ENCODE measurements at regions not wholly inside any gene's neighbourhood (a gene's known extent, or its start where the extent isn't known, plus 50 kb on each side); places are given as distances from the start of the nearest gene placed in this dataset.

- Histone ChIP-seq H3K27ac (no peak overlapping the region), H3K4me3 (no peak overlapping the region), H3K4me1 (no peaks in the 10 kb centered on the region), H3K36me3 (no peaks in the 10 kb centered on the region), H3K9me3 (no peaks in the 10 kb centered on the region), H3K27me3 (no peaks in the 10 kb centered on the region)
- DNase-seq (no peak), ATAC-seq (no peak)
- TF ChIP-seq CTCF (IDR thresholded peaks at IDR 0.05 in 4 of 5, conservative IDR thresholded peaks at IDR 0.05 in 1 of 5): no peak
- intact Hi-C loops (cut with DNase I; ENCODE audit: low total_unique reads) (no loop called here), in situ Hi-C loops (cut with MboI; ENCODE audit: low sequenced_read_pairs in 4 of 4) (no loop called here)
Observed at GRCh38 chr17:51419476-51419875, 159.1 kb downstream of the UTP18 start.

DNA sequence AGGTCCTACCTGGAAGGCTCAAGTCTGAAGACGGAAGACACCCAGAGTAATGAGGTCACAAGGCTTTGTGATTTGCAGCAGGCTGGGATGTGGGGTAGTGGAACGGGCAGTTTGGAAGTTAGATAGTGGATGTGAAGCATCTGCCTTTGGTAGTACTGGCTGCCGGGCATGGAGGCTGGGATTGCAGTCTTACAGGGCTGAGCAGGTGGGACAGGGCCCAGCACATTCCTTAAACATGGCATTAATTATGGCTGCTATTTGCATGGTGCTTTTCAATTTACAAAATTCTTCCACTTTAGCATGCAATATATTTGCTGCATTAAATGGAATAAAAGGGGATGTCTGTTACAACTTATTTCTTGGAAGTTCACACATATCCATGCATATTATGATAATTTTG lies 161.2 kb downstream of the UTP18 start:
- in situ Hi-C loops (cut with MboI; ENCODE audit: low sequenced_read_pairs in 4 of 4): no loop called here
- Histone ChIP-seq H3K9me3 (no peaks in the 10 kb centered on the region), H3K36me3 (no peaks in the 10 kb centered on the region), H3K27me3 (no peaks in the 10 kb centered on the region), H3K4me3 (no peak overlapping the region), H3K27ac (no peak overlapping the region), H3K4me1 (no peaks in the 10 kb centered on the region)
- DNase-seq (no peak), ATAC-seq (no peak)
- no peak for TF ChIP-seq CTCF (IDR thresholded peaks at IDR 0.05 in 4 of 5, conservative IDR thresholded peaks at IDR 0.05 in 1 of 5)
- no peak for TF ChIP-seq POLR2A (IDR thresholded peaks at IDR 0.05)
- intact Hi-C loops (cut with DNase I; ENCODE audit: low total_unique reads): no loop called here

DNA sequence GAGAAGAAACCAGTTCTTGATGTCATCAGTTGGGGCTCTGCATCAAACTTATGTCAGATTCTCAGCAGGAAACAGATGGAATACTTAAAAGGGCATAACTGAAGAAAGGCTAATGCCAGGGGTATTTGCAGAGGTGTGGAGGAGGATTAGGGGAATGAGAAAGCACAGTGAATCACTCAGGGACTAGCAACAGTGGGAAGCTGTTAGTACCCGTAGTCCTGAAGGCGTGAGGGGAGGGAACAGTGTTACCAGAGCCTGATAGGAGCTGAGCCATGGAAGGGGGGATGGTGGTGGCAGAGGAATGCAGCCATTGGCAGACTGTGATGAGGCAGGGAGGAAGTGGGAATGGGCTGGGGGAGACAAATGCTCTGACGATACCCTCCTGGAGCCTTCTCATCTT lies 162.3 kb downstream of the UTP18 start:
- intact Hi-C loops (cut with DNase I; ENCODE audit: low total_unique reads) (no loop called here), in situ Hi-C loops (cut with MboI; ENCODE audit: low sequenced_read_pairs in 4 of 4) (no loop called here)
- H3K4me3 ChIP-seq: no peak overlapping the region
- ATAC-seq (no peak), DNase-seq (no peak)
- H3K27me3 ChIP-seq: no peaks in the 10 kb centered on the region
- H3K9me3 ChIP-seq: no peaks in the 10 kb centered on the region
- no peaks in the 10 kb centered on the region for H3K36me3 ChIP-seq
- TF ChIP-seq CTCF (IDR thresholded peaks at IDR 0.05 in 4 of 5, conservative IDR thresholded peaks at IDR 0.05 in 1 of 5): no peak
- TF ChIP-seq POLR2A (IDR thresholded peaks at IDR 0.05): no peak
- no peaks in the 10 kb centered on the region for H3K4me1 ChIP-seq
- H3K27ac ChIP-seq: no peak overlapping the region

DNA sequence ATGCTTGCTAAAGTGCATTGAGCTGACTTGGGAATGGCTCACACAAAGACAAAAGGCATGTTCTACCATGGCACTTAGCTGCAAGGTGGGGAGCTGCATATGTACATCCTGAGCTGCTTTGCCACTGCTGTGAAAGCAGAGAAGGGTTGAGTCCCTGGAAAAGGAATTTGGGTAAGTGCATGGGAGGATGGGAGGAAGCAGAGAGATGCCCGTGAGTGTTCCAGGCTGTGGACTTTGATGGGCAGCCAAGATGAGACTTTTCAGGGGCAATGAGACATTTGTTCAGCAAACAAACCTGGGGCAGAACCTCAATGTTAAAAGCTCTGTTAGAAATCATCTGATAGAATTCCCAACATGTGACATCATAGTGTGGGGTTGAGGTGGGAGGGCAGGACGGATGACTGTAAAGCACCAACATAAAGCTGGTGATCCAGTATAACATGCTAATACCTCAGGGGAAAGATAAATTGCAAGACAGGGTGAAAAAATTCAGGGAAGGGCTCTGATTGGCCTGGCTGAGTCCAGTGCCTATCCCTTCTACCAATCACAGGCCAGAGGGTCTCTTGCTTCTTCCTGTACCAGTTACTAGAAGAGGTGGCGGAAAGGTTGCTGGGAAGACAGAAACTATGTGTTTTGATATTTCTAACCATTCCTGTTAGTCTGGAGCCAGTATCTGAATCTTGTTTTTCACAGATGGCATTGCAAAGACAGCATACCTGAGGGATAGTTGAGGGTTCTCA lies 163.2 kb downstream of the UTP18 start:
- Histone ChIP-seq H3K9me3 (no peaks in the 10 kb centered on the region), H3K4me1 (no peaks in the 10 kb centered on the region), H3K27ac (no peak overlapping the region), H3K4me3 (no peak overlapping the region), H3K27me3 (no peaks in the 10 kb centered on the region), H3K36me3 (no peaks in the 10 kb centered on the region)
- ATAC-seq: no peak
- DNase-seq: no peak
- TF ChIP-seq CTCF (IDR thresholded peaks at IDR 0.05 in 4 of 5, conservative IDR thresholded peaks at IDR 0.05 in 1 of 5): no peak
- no peak for TF ChIP-seq POLR2A (IDR thresholded peaks at IDR 0.05)
- intact Hi-C loops (cut with DNase I; ENCODE audit: low total_unique reads): no loop called here
- in situ Hi-C loops (cut with MboI; ENCODE audit: low sequenced_read_pairs in 4 of 4): no loop called here

DNA sequence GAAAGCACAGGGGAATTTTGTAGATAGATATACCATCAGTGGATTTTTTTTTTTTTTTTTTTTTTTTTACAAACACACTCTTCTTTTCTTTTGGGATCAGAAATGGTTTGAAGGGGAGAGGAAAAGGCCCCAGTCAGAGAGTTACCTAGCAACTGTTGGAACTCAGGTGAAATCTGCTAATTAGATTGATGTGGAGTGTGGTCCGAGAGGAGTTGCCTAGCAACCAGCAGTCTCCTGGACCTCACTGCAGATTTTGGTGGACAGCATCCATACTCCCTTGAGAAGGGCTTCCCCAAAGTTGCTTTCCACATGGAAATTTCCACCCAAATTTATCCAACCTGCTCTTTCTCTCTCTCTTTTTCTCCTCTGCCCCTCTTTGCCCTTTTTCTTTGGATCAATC lies 165.4 kb downstream of the UTP18 start:
- in situ Hi-C loops (cut with MboI; ENCODE audit: low sequenced_read_pairs in 4 of 4): no loop called here

More for the DNA sequence above, 165.4 kb downstream of the UTP18 start:
- Histone ChIP-seq H3K27me3 (no peaks in the 10 kb centered on the region), H3K36me3 (no peaks in the 10 kb centered on the region), H3K27ac (no peak overlapping the region), H3K4me1 (no peaks in the 10 kb centered on the region), H3K4me3 (no peak overlapping the region), H3K9me3 (no peaks in the 10 kb centered on the region)
- intact Hi-C loops (cut with DNase I; ENCODE audit: low total_unique reads): no loop called here
- ATAC-seq (no peak), DNase-seq (no peak)
- TF ChIP-seq CTCF (IDR thresholded peaks at IDR 0.05 in 4 of 5, conservative IDR thresholded peaks at IDR 0.05 in 1 of 5) (no peak), POLR2A (IDR thresholded peaks at IDR 0.05) (no peak)
